Endothelial cell (in vitro differentiated cells): ENCODE measurements at regions not wholly inside any gene's neighbourhood (a gene's known extent, or its start where the extent isn't known, plus 50 kb on each side); places are given as distances from the start of the nearest gene placed in this dataset.
"Not testable (repeated sequence)": the region's sequence is repeated elsewhere in the genome, so short reads cannot be mapped to it uniquely, and the experiment has no call there.

Experiments used
- DNase-seq: peaks from one replicate; pipeline ENCODE4 v3.0.0; 2021; ENCODE audit warnings: low spot score
- H3K27ac Mint-ChIP-seq: one replicate; pipeline ENCODE4 v1.8.0; 2021; ENCODE audit warnings: mixed read lengths, inconsistent platforms; ENCODE audit not compliant: unreplicated experiment
- H3K27me3 Mint-ChIP-seq: one replicate; pipeline ENCODE4 v1.8.0; 2021; ENCODE audit warnings: mild to moderate bottlenecking, moderate library complexity, mixed read lengths, inconsistent platforms; ENCODE audit not compliant: unreplicated experiment
- H3K36me3 Mint-ChIP-seq: one replicate; pipeline ENCODE4 v1.8.0; 2021; ENCODE audit warnings: mild to moderate bottlenecking, low read depth, mixed read lengths, inconsistent platforms; ENCODE audit not compliant: unreplicated experiment
- H3K4me1 Mint-ChIP-seq: one replicate; pipeline ENCODE4 v1.8.0; 2021; ENCODE audit warnings: mild to moderate bottlenecking, mixed read lengths, inconsistent platforms; ENCODE audit not compliant: unreplicated experiment
- H3K4me3 Mint-ChIP-seq: one replicate; pipeline ENCODE4 v1.8.0; 2021; ENCODE audit warnings: mild to moderate bottlenecking, mixed read lengths, inconsistent platforms; ENCODE audit not compliant: unreplicated experiment
- H3K9me3 Mint-ChIP-seq: one replicate; pipeline ENCODE4 v1.8.0; 2021; ENCODE audit warnings: mixed read lengths, inconsistent platforms; ENCODE audit not compliant: unreplicated experiment
- CTCF ChIP-seq: fragments of 200-600 bp; sonication (generic); IDR thresholded peaks from one replicate; pipeline ENCODE4 v1.5.0; 2021; ENCODE audit warnings: antibody characterized with exemption; ENCODE audit not compliant: unreplicated experiment

GRCh38 chr7:81062755-81063154, 143.9 kb upstream of the SEMA3C start:
- no peak overlapping the region for H3K27ac Mint-ChIP-seq
- H3K36me3 Mint-ChIP-seq, result no peaks in the 10 kb centered on the region

GRCh38 chr7:81057469-81057868, 138.6 kb upstream of the SEMA3C start:
- not testable (repeated sequence) for H3K27me3 Mint-ChIP-seq

More at GRCh38 chr7:81062755-81063154, 143.9 kb upstream of the SEMA3C start:
- DNase-seq, result no peak
- TF ChIP-seq CTCF, result no peak
- no peaks in the 10 kb centered on the region for H3K27me3 Mint-ChIP-seq
- H3K4me1 Mint-ChIP-seq, result no peaks in the 10 kb centered on the region
- H3K4me3 Mint-ChIP-seq, result no peak overlapping the region
- H3K9me3 Mint-ChIP-seq, result no peaks in the 10 kb centered on the region

GRCh38 chr7:81053623-81054022, 134.8 kb upstream of the SEMA3C start:
- H3K27me3 Mint-ChIP-seq, result no peaks in the 10 kb centered on the region
- H3K4me1 Mint-ChIP-seq, result no peaks in the 10 kb centered on the region
- no peak overlapping the region for H3K4me3 Mint-ChIP-seq
- no peak for DNase-seq
- TF ChIP-seq CTCF, result no peak
- no peak overlapping the region for H3K27ac Mint-ChIP-seq
- H3K36me3 Mint-ChIP-seq, result no peaks in the 10 kb centered on the region
- peaks cover 6% of the 10 kb centered on the region for H3K9me3 Mint-ChIP-seq

More at GRCh38 chr7:81057469-81057868, 138.6 kb upstream of the SEMA3C start:
- H3K9me3 Mint-ChIP-seq, H3K36me3 Mint-ChIP-seq, DNase-seq, H3K27ac Mint-ChIP-seq, H3K4me3 Mint-ChIP-seq, H3K4me1 Mint-ChIP-seq: not testable (repeated sequence)

GRCh38 chr7:81051811-81052413, 133.1 kb upstream of the SEMA3C start:
- Mint-ChIP-seq H3K27me3 (peaks cover 2% of the 10 kb centered on the region), H3K27ac (no peak overlapping the region), H3K4me3 (no peak overlapping the region), H3K9me3 (peaks cover 4% of the 10 kb centered on the region), H3K36me3 (no peaks in the 10 kb centered on the region), H3K4me1 (no peaks in the 10 kb centered on the region)
- DNase-seq, result no peak
- no peak for TF ChIP-seq CTCF

- H3K27ac Mint-ChIP-seq, result no peak overlapping the region
- no peak overlapping the region for H3K4me3 Mint-ChIP-seq
- peaks cover 2% of the 10 kb centered on the region for H3K27me3 Mint-ChIP-seq
- H3K4me1 Mint-ChIP-seq, result no peaks in the 10 kb centered on the region
- peaks cover 4% of the 10 kb centered on the region for H3K36me3 Mint-ChIP-seq
- no peak for DNase-seq
- no peak for TF ChIP-seq CTCF
- no peaks in the 10 kb centered on the region for H3K9me3 Mint-ChIP-seq
Observed at GRCh38 chr7:81045491-81046030, 126.7 kb upstream of the SEMA3C start.

GRCh38 chr7:81042646-81043045, 123.8 kb upstream of the SEMA3C start:
- H3K4me1 Mint-ChIP-seq, H3K4me3 Mint-ChIP-seq, H3K27ac Mint-ChIP-seq, H3K36me3 Mint-ChIP-seq, DNase-seq, H3K27me3 Mint-ChIP-seq, H3K9me3 Mint-ChIP-seq: not testable (repeated sequence)
